ENCODE measurements at regions not wholly inside any gene's neighbourhood (a gene's known extent, or its start where the extent isn't known, plus 50 kb on each side); places are given as distances from the start of the nearest gene placed in this dataset.

DNA sequence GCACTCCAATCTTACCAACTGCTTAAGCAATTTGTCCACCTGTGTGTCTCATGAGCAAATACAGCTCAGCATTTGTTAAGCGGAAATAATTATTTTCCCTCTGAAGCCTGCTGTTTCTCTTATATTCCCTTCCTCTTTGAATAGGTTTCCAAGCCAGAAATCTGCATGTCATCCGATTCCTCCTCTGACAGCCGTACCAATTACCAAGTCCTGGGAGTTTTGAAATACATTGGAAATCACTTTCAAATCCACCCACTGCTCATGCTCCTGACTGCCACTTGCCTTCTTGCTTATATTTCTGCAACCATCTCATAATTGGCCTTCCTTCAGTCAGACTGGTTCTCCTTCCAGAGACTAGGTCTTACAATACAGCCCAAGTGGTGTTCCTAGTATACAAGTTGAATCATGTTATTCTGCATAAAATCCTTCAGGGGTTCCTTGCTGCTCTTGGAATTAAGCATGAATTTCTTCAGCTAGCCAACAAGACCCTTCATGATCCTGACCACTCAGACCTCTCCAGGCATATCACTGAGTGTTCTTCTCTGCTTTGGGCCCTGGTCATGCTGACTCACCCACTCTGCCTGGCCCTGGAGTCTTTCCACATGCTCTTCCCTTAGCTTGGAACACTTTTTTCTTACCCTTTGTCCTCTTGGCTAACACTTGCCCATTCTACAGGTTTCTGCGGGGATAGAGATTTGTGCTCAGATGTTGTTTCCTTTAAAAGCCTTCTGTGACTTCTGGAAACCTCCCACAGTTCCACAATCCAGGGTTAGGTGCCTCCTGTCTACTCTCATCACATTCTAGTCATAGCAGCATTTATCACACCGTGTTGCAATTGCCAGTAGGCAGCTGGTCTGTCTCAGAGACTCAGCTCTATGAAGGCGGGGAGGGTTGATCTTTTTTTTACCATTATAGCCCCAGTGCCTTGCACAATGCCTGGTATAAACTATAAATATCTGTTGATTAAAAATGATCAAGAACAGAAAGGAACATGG is 157.6 kb downstream of the ARL6IP6 start:
- no peak for DNase-seq (ENCODE audit: low spot score)

DNA sequence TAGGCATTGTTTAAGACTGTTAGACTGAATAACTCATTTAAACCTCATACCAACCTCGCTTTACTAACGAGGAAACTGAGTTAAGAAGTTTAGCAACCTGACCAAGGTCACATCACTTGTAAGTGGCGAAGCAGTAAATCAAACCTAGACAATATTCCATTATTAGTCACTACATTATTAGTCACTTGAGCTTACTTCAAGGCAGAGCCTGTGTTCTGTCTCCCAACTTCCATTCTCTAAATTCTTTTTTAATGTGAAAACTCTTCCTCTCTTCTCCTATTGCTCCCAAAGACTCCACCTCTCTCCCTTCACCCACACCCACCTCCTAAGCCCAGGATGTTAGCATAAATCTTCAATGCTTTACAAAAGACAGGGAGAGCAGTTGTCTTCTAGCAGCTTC is 156.5 kb downstream of the ARL6IP6 start:
- DNase-seq (ENCODE audit: low spot score) = no peak

DNA sequence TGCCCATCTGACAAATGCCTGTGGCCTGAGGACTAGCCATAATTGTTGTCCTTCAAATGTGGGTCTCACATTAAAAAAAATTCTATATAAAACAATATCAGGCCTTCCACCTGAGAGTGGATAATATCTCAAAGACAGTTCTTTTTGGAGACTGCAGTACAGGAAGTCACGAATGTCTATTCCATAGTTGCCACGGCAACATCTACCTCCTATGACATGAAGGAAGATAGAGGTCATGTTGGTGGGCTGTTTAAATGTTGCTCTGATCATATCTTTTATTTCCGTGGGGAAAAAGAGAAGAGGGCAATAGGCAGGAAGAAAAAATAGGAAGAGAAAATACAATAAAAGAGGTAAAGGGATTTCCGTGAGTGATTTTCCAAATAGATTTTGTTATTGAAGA is 151.8 kb downstream of the ARL6IP6 start:
- no peak for DNase-seq (ENCODE audit: low spot score)

DNA sequence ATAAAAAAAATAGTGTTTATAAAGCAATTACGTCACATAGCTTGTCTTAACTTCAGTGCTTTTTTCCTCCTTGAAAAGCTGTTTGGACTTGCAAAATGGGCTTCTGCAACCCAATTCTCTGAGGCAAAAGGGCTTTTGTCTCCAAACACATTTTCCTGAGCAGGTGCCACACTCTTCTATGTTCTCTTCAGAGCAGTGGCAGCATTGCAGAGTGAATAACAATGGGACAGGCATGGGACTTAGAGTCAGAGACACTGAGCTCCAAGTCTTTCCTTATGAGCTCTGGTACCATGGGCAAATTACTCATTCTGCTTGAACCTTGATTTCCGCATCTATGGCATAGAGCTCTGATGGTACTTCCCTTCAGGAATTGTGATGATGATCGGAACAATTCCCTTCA is 149.0 kb downstream of the ARL6IP6 start:
- DNase-seq (ENCODE audit: low spot score) = no peak

DNA sequence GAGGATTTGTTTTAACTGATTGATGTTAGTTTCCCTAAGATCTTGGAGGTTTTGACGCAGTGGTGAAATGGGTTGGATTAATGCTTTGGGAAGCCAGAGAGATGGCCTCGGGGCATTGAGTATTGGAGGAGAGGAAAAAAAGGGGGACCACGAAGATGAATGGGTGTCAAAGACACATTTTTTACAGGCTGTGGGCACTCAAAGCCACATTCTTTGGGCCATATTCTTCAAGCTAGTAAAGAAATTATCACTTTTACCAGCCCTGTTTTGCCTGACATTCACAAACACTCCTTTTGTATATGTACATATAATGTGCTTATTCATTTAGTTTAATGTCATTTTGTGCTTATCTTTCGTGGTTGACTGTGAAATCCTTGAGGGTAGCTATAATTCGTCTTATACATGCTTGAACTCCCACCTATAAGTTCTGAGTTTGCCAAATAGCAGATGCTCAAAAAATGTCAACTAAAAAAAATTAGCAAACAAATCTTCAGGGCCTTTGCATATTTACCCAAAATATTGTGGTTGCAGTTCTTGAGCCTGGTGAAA is 146.3 kb downstream of the ARL6IP6 start:
- DNase-seq (ENCODE audit: low spot score) = no peak

DNA sequence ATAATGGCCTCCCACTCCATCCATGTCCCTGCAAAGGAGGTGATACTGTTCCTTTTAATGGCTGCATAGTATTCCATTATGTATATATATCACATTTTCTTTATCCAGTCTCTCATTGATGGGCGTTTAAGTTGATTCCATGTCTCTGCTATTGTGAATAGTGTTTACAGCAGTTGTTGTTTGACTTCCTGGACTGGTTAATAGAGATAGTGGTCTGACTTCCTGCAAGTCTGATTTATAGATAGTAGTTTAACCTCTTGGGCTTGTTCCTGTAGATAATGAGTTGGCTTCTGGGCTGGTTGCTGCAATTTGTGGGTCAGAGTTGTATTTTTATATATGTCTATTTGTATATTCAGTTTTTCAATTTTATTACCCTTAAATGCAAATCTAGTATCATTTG is 145.4 kb downstream of the ARL6IP6 start:
- no peak for DNase-seq (ENCODE audit: low spot score)

DNA sequence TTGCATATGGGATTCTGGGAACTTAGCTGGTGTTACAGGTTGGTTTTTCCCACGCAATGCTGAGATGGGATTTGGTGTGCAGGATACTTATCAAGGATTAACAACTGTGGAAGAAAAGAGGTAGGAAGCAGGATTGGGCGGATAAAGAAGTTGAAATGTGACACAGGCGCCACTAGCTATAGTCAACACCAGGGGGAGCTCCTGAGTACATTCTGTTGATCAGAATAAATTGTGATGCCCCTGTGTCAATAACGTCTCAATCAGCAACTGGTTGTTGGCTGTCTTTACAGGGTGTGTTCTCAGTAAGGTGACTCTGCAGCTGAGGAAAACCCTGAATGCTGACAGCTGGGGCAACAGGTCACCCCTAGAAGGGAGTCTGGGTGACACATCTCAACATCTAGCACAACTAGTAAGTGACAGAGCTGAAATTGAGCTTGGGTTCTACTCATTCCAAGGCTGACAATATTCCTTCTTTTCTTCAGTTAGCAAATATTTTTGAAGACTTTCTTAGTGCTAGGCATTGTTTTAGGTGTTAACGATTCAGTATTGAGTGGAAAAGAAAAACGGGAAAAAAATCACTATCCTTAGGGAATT is 143.0 kb downstream of the ARL6IP6 start:
- no peak for DNase-seq (ENCODE audit: low spot score)

DNA sequence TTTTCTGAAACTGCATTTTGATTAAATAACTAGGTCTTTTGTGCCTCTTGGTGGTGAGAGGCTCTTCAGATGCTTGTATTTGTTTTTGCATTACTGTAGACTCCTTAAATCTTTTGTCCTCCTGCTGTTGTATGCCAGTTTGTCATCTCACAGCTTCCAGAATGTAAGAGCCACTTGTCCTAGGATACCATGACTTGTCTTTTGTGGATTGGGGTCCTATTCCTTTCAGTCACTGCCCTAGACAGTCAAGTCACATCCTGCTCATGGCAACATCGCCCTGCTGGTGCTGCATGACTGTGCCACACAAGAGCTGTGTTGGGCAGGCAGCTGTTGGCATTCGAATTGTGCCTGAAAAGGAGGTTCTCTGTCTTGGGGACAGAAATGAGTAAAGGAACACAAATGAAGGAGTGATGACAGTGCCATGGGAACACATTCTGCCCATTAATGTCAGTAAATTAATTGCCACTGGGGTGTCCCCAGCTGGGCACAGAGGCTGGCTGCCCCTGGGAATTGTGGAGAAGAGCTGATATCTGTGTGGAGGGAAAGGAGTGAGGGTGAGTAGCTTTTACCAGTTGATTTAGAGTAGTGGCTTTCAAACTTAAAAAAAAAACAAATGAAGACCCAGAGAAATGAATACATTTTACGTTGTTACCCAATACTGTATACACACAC is 140.3 kb downstream of the ARL6IP6 start:
- DNase-seq (ENCODE audit: low spot score) = no peak

DNA sequence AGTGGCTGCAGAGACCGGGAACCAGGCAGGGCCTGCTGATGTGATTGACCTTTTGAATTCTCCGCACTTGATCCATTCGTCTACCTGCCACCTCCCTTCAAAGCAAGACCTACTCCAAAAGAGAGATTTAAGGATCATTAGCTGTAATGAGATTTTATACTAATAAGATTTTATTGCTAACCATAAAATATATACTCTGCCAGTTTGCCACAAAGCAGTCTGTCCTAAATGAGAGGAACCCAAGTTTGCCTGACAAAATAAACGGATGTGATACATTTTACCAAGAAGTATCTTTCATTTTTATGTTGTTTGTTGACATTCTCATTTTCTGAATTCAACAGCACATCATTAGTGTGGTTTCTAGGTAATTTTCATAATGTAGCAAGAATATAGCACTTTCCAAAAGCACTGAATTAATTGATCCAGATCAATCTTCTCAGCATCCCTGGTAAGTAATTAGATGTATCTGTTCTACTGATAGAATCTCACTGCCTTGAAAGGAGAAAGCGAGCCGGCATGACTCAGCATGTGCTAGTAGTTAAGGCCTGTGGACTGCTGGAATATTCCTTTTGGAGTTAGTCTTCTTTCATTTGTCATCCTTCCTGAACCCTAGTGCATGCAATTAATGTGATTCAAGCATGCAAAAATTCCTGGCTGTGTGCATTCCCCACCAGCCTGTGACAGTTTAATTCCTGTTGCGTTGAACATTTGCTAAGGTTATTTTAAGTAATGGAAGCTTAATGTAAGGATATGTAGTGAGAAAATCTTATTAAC is 128.5 kb downstream of the ARL6IP6 start:
- no peak for DNase-seq (ENCODE audit: low spot score)

DNA sequence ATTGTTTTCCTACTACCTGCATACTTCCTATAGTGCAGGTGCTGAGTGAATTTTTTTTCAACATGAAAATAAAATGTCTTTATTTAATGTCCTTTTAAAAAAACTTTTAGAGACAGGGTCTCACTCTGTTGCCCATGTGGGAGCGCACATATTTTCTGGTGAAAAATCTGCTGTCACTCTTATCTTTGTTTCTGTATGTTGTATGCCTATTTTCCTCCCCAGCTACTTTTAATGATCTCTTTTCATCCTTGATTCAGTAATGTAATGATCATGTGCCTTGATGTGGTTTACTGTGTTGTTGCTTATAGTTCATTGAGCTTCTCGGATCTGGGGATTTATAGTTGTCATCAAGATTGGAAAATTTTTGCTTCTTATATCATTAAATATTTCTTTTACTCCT is 117.3 kb downstream of the ARL6IP6 start:
- DNase-seq (ENCODE audit: low spot score) = no peak

DNA sequence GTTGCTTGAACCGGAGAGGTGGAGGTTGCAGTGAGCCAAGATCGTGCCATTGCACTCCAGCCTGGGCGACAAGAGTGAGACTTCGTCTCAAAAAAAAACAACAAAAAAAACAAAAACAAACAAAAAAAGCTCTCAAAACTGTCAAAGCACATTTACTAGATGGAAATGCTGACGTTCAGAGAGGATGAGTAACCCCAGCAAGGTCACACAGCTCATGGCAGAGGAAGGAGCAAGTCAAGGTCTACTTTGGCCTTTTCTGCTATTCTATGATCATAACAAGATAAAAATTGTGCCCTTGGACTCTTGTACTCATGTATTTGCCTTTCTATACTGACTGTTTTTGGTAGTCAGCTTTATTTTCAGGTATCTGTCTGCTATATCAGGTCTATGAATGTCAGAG is 109.5 kb downstream of the ARL6IP6 start:
- no peak for DNase-seq (ENCODE audit: low spot score)

DNA sequence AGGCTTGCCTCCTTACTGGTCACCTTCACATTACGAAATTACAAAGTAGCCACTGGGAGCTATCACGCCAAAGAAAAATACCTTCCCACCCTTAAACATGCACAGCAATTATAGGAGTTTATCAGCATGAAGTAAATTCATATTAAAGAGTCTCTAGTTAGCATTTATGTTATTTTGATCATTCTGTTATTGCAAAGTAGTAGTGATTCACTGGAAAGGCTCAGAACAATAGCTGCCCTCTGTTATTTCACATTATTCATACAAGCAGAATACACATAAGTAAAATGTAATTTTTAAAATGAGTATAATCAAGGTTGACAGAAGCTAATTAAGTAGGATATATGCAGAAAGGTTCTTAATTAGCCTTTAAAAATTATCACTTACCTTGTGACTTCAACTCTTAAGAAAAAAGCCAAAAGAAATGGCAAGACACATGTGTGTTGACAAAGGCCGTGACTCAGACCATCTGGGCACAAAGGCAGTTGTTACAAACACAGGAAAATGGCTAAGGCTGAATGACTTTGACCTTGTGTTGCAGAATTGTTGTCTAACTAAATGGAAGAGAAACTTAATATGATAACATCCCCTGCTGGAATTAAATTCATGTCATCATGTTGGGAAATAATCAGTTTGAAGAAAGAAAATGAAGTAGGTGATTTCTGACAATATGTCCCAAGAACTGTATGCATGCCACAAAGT is 108.3 kb downstream of the ARL6IP6 start:
- peak; percentile 4 for DNase-seq (ENCODE audit: low spot score)

DNA sequence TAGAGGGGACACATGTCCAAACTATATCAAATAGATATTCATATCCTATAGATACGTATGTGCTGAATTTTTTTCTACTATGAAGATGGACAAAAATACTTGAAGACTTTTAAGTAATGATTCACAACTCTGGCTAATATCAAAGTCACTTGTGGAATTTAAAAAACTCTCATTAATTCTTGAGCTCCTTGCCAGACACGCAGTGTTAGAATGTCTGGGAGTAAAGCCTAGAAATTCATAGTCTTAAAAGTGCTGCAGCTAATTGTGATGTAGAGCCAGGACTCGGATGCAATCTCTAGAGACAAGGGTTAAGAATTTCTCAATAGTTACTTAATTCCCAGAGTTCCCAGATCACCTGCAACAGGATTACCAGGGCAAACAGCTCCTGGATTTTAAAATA is 107.4 kb downstream of the ARL6IP6 start:
- no peak for DNase-seq (ENCODE audit: low spot score)

DNA sequence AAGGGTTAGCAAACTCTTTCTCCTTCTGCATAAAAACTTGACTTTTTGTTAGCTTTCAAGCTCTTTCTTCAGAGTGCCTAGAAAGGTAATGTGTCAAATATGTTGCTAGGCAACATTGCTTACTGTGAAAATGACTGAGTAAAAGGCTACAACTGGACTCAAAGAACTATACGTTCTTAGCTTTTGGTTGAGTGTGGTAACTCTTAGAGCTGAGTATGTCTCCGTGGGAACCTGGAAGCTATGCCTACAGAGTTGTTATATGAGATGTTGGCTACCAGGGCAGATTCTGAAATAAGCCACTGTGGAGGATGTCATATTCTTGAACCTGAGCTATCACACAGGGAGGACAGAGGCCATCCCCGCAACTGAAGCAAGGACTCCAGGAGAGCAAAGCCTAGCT is 105.5 kb downstream of the ARL6IP6 start:
- DNase-seq (ENCODE audit: low spot score) = no peak

DNA sequence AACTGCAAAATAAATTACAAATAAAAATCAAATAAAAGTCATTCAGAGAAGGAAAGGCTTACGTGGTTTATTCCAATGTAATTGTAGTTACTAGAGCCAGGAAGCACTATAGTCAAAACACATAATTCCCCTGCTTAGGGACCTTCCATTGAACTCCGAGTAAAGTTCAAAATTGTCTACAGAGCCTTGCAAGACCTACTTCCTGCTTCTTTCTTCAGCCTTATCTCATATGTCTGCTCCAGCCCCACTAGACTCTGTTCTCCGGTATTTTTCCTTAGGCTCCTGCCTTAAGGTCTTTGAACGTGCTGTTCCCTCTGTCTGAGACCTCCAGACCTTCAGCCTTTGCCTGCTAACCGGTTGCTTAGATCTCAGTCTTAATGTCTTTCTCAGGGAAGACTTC is 104.3 kb downstream of the ARL6IP6 start:
- no peak for DNase-seq (ENCODE audit: low spot score)

DNA sequence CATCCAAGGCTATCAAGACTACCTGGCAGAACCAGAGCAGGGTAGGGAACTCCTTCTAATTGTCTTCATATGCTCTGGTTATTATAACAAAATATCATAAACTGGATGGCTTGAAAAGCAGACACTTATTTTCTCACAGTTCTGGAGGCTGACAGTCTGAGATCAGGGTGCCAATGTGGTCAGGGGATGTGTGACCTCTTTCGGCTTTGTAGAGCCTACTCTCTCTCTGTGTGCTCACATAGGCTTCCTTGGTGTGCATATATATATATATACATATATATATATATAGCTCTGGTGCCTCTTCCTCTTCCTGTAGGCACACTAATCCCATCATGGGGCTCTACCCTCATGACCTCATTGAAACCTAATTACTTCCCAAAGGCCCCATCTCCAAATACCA is 101.6 kb downstream of the ARL6IP6 start:
- no peak for DNase-seq (ENCODE audit: low spot score)

DNA sequence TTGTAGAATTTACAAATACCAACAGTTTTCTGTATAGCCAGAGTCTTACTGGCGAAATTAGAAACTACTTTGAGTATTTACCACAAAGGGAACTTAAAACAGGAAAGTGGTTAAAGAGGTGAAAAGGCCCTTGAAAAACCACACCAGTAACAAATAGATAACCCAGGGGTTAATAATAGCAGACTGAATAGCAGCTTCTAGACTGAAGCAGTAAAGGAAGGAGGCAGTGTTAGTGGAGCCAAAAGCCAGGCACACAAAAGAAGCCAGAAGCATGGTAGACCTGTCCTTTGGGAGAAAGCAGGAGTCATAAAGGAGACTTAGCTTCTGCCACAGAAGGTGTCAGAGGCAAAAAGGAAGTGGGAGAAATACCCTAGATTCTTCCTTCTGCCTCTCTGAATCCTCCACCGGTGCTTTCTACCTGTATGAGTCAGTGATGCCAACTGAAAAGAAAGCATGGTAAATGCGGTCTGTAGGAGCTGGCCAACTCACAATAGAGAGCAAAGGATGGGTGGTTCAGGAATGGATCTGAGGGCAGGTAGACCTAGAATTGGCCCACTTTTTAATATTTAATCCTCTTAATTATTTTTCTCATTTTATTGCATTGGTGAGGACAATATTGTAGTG is 97.3 kb downstream of the ARL6IP6 start:
- no peak for DNase-seq (ENCODE audit: low spot score)

DNA sequence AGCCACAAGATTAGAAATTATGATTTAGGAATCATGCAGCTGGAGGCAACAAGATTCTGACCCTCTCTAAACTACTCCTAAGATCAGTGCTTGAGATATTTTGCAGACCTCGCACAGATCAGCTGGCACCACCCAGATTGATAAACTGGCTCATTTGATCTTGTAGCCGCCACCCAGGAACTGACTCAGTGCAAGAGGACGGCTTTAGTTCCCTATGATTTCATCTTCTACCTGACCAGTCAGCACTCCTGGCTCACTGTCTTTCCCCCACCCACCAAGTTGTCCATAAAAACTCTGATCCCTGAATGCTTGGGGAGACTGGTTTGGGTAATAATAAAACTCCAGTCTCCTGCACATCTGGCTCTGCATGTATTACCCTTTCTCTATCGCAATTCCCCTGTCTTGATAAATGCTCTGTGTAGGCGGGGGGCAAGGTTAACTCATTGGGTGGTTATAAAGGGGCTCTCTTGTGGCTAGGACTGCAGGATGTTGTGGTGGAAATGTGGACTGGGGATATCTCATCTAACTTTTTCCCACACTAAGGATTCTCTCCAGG is 96.1 kb downstream of the ARL6IP6 start:
- no peak for DNase-seq (ENCODE audit: low spot score)

DNA sequence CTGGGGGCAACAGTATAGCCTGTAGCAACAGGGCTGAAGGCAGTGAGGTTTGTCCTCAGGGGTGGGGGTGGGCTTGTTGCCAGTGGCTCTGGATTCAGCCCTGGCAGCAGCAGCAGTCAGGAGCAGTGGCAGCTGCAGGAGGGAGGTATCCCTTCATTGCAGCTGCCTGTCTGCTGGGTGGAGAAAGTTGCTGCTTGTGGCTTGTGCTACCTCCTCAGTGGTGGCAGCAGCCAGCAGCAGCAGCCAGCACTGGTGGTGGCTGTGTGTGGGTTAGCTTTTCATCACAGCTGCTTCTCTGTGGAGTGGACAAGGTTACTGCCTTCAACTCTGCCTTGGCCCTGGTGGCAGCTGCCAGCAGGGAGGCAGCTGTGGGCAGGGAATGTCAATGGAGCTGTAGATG is 94.9 kb downstream of the ARL6IP6 start:
- DNase-seq (ENCODE audit: low spot score) = no peak
